ENCODE measurements at regions not wholly inside any gene's neighbourhood (a gene's known extent, or its start where the extent isn't known, plus 50 kb on each side); places are given as distances from the start of the nearest gene placed in this dataset.

DNA sequence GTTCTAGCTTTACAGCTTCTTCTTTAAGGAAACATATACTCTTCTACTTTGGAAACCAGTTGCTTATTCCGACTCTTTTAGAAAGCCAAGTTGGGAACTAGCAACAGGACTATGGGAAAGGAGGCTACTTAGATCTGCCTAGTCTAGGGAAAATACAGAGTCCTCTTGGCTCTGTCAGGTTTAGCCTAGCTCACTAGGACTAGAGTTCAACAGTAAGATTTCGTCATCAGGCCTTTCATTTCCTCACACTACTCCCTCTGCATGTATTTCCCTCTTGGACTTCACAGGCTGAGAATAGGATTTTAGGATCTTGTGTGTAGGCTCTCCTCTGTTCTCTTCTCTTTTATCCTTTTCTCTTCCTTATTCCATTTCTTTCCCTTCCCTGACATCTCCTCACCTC is 409.8 kb downstream of the AR start:
- no peak for DNase-seq (ENCODE audit: low read depth)
- TF ChIP-seq, protein P1, sequence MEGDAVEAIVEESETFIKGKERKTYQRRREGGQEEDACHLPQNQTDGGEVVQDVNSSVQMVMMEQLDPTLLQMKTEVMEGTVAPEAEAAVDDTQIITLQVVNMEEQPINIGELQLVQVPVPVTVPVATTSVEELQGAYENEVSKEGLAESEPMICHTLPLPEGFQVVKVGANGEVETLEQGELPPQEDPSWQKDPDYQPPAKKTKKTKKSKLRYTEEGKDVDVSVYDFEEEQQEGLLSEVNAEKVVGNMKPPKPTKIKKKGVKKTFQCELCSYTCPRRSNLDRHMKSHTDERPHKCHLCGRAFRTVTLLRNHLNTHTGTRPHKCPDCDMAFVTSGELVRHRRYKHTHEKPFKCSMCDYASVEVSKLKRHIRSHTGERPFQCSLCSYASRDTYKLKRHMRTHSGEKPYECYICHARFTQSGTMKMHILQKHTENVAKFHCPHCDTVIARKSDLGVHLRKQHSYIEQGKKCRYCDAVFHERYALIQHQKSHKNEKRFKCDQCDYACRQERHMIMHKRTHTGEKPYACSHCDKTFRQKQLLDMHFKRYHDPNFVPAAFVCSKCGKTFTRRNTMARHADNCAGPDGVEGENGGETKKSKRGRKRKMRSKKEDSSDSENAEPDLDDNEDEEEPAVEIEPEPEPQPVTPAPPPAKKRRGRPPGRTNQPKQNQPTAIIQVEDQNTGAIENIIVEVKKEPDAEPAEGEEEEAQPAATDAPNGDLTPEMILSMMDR (IDR thresholded peaks at IDR 0.05; ENCODE audit: insufficient read depth, low read length) = no peak
- no peak overlapping the region for H3K4me3 ChIP-seq (ENCODE audit: low read depth, low read length)

DNA sequence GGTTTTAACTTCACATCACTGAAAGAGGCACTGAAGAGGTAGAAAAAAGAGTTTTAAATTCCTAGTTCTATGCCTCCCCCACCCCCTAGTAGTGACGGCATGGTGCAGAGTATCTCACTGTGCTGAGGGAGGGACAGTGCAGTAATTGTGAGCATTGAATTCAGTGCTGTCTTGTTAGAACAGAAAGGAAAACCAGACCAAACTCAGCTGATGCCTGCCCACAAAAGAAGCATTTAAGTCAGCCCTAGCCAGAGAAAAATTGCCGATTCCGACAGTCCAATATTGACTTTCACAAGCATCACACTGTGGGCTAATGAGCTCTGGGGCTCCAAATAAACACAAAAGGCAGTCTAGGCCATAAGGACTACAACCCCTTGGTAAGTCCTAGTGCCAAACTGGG is 417.7 kb downstream of the AR start:
- DNase-seq (ENCODE audit: low read depth) = no peak
- H3K4me3 ChIP-seq (ENCODE audit: low read depth, low read length) = no peak overlapping the region
- TF ChIP-seq, protein P1 (IDR thresholded peaks at IDR 0.05; ENCODE audit: insufficient read depth, low read length) = no peak
